ENCODE measurements at regions not wholly inside any gene's neighbourhood (a gene's known extent, or its start where the extent isn't known, plus 50 kb on each side); places are given as distances from the start of the nearest gene placed in this dataset.

- Histone ChIP-seq H3K4me1 (ENCODE audit: control insufficient read depth, extremely low read depth, insufficient read depth, low read length) (no peaks in the 10 kb centered on the region), H3K9ac (ENCODE audit: control insufficient read depth, extremely low read depth, insufficient read depth, low read length) (no peak overlapping the region), H3K36me3 (ENCODE audit: control insufficient read depth in 2 of 2, extremely low read depth in 1 of 2, insufficient read depth in 2 of 2, low read length in 2 of 2) (no peaks in the 10 kb centered on the region), H3K4me2 (ENCODE audit: control insufficient read depth, extremely low read depth, insufficient read depth, low read depth, low read length) (no peak overlapping the region), H3K27ac (ENCODE audit: control insufficient read depth, insufficient read depth, low read length) (no peak overlapping the region), H3K9me3 (ENCODE audit: control insufficient read depth, low read depth, low read length) (no peaks in the 10 kb centered on the region), H3K27me3 (ENCODE audit: control insufficient read depth, extremely low read depth, insufficient read depth, low read length) (no peaks in the 10 kb centered on the region), H3K9me1 (ENCODE audit: control insufficient read depth, extremely low read depth, insufficient read depth, low read length) (no peaks in the 10 kb centered on the region), H3K4me3 (ENCODE audit: control insufficient read depth in 2 of 3, extremely low read depth in 1 of 3, insufficient read depth in 2 of 3, low read depth in 1 of 3, low read length in 3 of 3) (no peak overlapping the region), H4K20me1 (ENCODE audit: control insufficient read depth, extremely low read depth, insufficient read depth, low read length) (no peaks in the 10 kb centered on the region), H3K79me2 (ENCODE audit: control insufficient read depth, insufficient read depth, low read length) (no peaks in the 10 kb centered on the region), H2AFZ (ENCODE audit: control insufficient read depth, low read length) (no peak overlapping the region)
- DNase-seq (ENCODE audit: low read depth, low spot score) (no peak), FAIRE-seq (no peak)
- dilution Hi-C loops (cut with MboI; ENCODE audit: extremely low pct_ligation_motif_present, low sequenced_read_pairs) = no loop called here
- no peak for TF ChIP-seq CTCF (optimal IDR thresholded peaks at IDR 0.05 in 1 of 3, IDR thresholded peaks at IDR 0.05 in 1 of 3, conservative IDR thresholded peaks at IDR 0.05 in 1 of 3; ENCODE audit: extremely low read depth in 1 of 3, insufficient read depth in 2 of 3, low read length in 3 of 3)
- TF ChIP-seq EZH2 (IDR thresholded peaks at IDR 0.05; ENCODE audit: low read length) = no peak
Observed at GRCh38 chr15:97672586-97672985, 287.9 kb upstream of the ARRDC4 start.

- Histone ChIP-seq H3K4me2 (ENCODE audit: control insufficient read depth, extremely low read depth, insufficient read depth, low read depth, low read length) (no peak overlapping the region), H2AFZ (ENCODE audit: control insufficient read depth, low read length) (no peak overlapping the region), H3K9ac (ENCODE audit: control insufficient read depth, extremely low read depth, insufficient read depth, low read length) (no peak overlapping the region), H3K27me3 (ENCODE audit: control insufficient read depth, extremely low read depth, insufficient read depth, low read length) (no peaks in the 10 kb centered on the region), H3K36me3 (ENCODE audit: control insufficient read depth in 2 of 2, extremely low read depth in 1 of 2, insufficient read depth in 2 of 2, low read length in 2 of 2) (no peaks in the 10 kb centered on the region), H3K27ac (ENCODE audit: control insufficient read depth, insufficient read depth, low read length) (no peak overlapping the region), H3K9me1 (ENCODE audit: control insufficient read depth, extremely low read depth, insufficient read depth, low read length) (no peaks in the 10 kb centered on the region), H4K20me1 (ENCODE audit: control insufficient read depth, extremely low read depth, insufficient read depth, low read length) (no peaks in the 10 kb centered on the region), H3K4me3 (ENCODE audit: control insufficient read depth in 2 of 3, extremely low read depth in 1 of 3, insufficient read depth in 2 of 3, low read depth in 1 of 3, low read length in 3 of 3) (no peak overlapping the region), H3K4me1 (ENCODE audit: control insufficient read depth, extremely low read depth, insufficient read depth, low read length) (no peaks in the 10 kb centered on the region), H3K79me2 (ENCODE audit: control insufficient read depth, insufficient read depth, low read length) (no peaks in the 10 kb centered on the region), H3K9me3 (ENCODE audit: control insufficient read depth, low read depth, low read length) (no peaks in the 10 kb centered on the region)
- dilution Hi-C loops (cut with MboI; ENCODE audit: extremely low pct_ligation_motif_present, low sequenced_read_pairs) = no loop called here
- FAIRE-seq (no peak), DNase-seq (ENCODE audit: low read depth, low spot score) (no peak)
- TF ChIP-seq EZH2 (IDR thresholded peaks at IDR 0.05; ENCODE audit: low read length) (no peak), CTCF (optimal IDR thresholded peaks at IDR 0.05 in 1 of 3, IDR thresholded peaks at IDR 0.05 in 1 of 3, conservative IDR thresholded peaks at IDR 0.05 in 1 of 3; ENCODE audit: extremely low read depth in 1 of 3, insufficient read depth in 2 of 3, low read length in 3 of 3) (no peak)
Observed at GRCh38 chr15:97678656-97679055, 281.8 kb upstream of the ARRDC4 start.
